Endothelial cell of umbilical vein (primary cell): ENCODE measurements at regions not wholly inside any gene's neighbourhood (a gene's known extent, or its start where the extent isn't known, plus 50 kb on each side); places are given as distances from the start of the nearest gene placed in this dataset.

Experiments
- BruUV-seq: library from RNA; stranded (reverse); fragments of 400-500 nt; replicated peaks from 2 replicates; lab custom pipeline; 2021; lab: Mats Ljungman, UMichigan
- CTCF ChIA-PET: fragments of 300-600, 350-600 bp; sonication (Branson Sonifier 250); formaldehyde crosslinking; loops from one replicate; lab custom pipeline; 2021; ENCODE audit warnings: antibody characterized with exemption, inconsistent platforms; lab: Charles Lee
- POLR2A ChIA-PET: fragments of 300-600, 350-600 bp; sonication (Branson Sonifier 250); formaldehyde crosslinking; loops from one replicate; lab custom pipeline; 2021; ENCODE audit warnings: antibody characterized with exemption, inconsistent platforms; lab: Charles Lee
- DNase-seq: peaks from one replicate; pipeline ENCODE4 v3.0.0-alpha.2; 2011; ENCODE audit warnings: low read depth, low spot score
- FAIRE-seq: peaks from 2 replicates; lab custom pipeline; 2011; peaks lifted over from hg19 to GRCh38; lab: Jason Lieb, UNC
- H2AFZ ChIP-seq: 2 replicates; pipeline ENCODE4 v1.6.0; 2012; ENCODE audit warnings: low read depth, low read length, control low read depth, inconsistent platforms
- H3K27ac ChIP-seq: 2 replicates; pipeline ENCODE4 v1.5.1; 2011; ENCODE audit warnings: low read depth, mild to moderate bottlenecking, control low read depth, low read length, moderate library complexity; ENCODE audit not compliant: insufficient read depth
- H3K27me3 ChIP-seq, 2 experiments: 2 replicates each; pipeline versions ENCODE4 v1.6.0 to v1.6.1; 2011; ENCODE audit warnings: low read length in 2 of 2, mixed read lengths in 1 of 2; ENCODE audit not compliant: control insufficient read depth in 2 of 2, insufficient read depth in 2 of 2
- H3K36me3 ChIP-seq, 2 experiments: 2 replicates in 1 of 2; 3 replicates in 1 of 2; pipeline ENCODE4 v1.5.1; 2011; ENCODE audit warnings: low read length in 2 of 2, mild to moderate bottlenecking in 1 of 2, moderate library complexity in 1 of 2; ENCODE audit not compliant: control insufficient read depth in 2 of 2, insufficient read depth in 2 of 2; ENCODE audit errors: extremely low read depth in 1 of 2
- H3K4me1 ChIP-seq: 3 replicates; pipeline ENCODE4 v1.5.1; 2011; ENCODE audit warnings: mild to moderate bottlenecking, low read length; ENCODE audit not compliant: control insufficient read depth, insufficient read depth; ENCODE audit errors: extremely low read depth
- H3K4me2 ChIP-seq: 2 replicates; pipeline ENCODE4 v1.6.1; 2011; ENCODE audit warnings: low read length, control low read depth, mixed read lengths; ENCODE audit not compliant: insufficient read depth
- H3K4me3 ChIP-seq, 3 experiments: fragments of 200-600 bp in 1 of 3; sonication (generic), shearing (Covaris generic) in 1 of 3; replicated peaks in 1 of 3; 2 replicates each; pipeline ENCODE4 v1.5.1; 2011 to 2016; ENCODE audit warnings: control low read depth in 3 of 3, low read length in 3 of 3, mild to moderate bottlenecking in 2 of 3, inconsistent platforms in 1 of 3, low read depth in 1 of 3, moderate library complexity in 1 of 3; ENCODE audit not compliant: insufficient read depth in 1 of 3
- H3K79me2 ChIP-seq: 2 replicates; pipeline ENCODE4 v1.6.0; 2012; ENCODE audit warnings: low read length, inconsistent platforms; ENCODE audit not compliant: control insufficient read depth, insufficient read depth
- H3K9ac ChIP-seq: replicated peaks from 2 replicates; pipeline ENCODE3; 2011; ENCODE audit warnings: low read length, control low read depth; ENCODE audit not compliant: insufficient read depth; ENCODE audit errors: extremely low read depth
- H3K9me1 ChIP-seq: replicated peaks from 3 replicates; pipeline ENCODE4 v1.6.0; 2011; ENCODE audit warnings: mild to moderate bottlenecking, low read length; ENCODE audit not compliant: control insufficient read depth, insufficient read depth; ENCODE audit errors: extremely low read depth
- H3K9me3 ChIP-seq: replicated peaks from 2 replicates; pipeline ENCODE4 v1.5.1; 2012; ENCODE audit warnings: low read length, inconsistent platforms; ENCODE audit not compliant: control insufficient read depth, insufficient read depth
- H4K20me1 ChIP-seq: replicated peaks from 2 replicates; pipeline ENCODE3; 2011; ENCODE audit warnings: mild to moderate bottlenecking, low read length; ENCODE audit not compliant: control insufficient read depth, insufficient read depth; ENCODE audit errors: extremely low read depth
- CTCF ChIP-seq, 2 donors: IDR thresholded peaks; 1 replicate in 1 of 2; 2 replicates in 1 of 2; pipeline ENCODE4 v1.5.1; 2011; ENCODE audit warnings: low read length in 2 of 2, mild to moderate bottlenecking in 2 of 2, moderate library complexity in 2 of 2, control low read depth in 1 of 2, inconsistent platforms in 1 of 2, low read depth in 1 of 2; ENCODE audit not compliant: insufficient read depth in 1 of 2; ENCODE audit errors: extremely low read depth in 1 of 2
- EZH2 ChIP-seq: IDR thresholded peaks from 2 replicates; pipeline ENCODE4 v1.6.1; 2012; ENCODE audit warnings: borderline replicate concordance, low read depth, mild to moderate bottlenecking, moderate library complexity, low read length, inconsistent platforms; ENCODE audit not compliant: severe bottlenecking
- FOS ChIP-seq: IDR thresholded peaks from 2 replicates; pipeline ENCODE4 v1.6.1; 2011; ENCODE audit warnings: mild to moderate bottlenecking, low read length, moderate library complexity, borderline replicate concordance; ENCODE audit not compliant: insufficient read depth
- GATA2 ChIP-seq: IDR thresholded peaks from 2 replicates; pipeline ENCODE4 v1.7.0; 2011; ENCODE audit warnings: low read depth, mild to moderate bottlenecking, moderate library complexity, mixed read lengths, low read length; ENCODE audit not compliant: insufficient read length, insufficient read depth
- MYC ChIP-seq: IDR thresholded peaks from one replicate; pipeline ENCODE4 v1.6.1; 2011; ENCODE audit warnings: mild to moderate bottlenecking, low read depth, low read length
- POLR2A ChIP-seq: IDR thresholded peaks from 2 replicates; pipeline ENCODE4 v1.6.1; 2012; ENCODE audit warnings: low read depth, mild to moderate bottlenecking, control low read depth, low read length
- POLR2AphosphoS5 ChIP-seq: IDR thresholded peaks from 2 replicates; pipeline ENCODE4 v1.6.1; 2012; ENCODE audit warnings: low read depth, mild to moderate bottlenecking, control low read depth, low read length, moderate library complexity; ENCODE audit not compliant: insufficient read depth
- dilution Hi-C: fragments of 300-500 bp; cut with MboI; formaldehyde crosslinking; loops from one replicate; pipeline ENCODE4 v1.15.0; 2019; ENCODE audit warnings: low sequenced_read_pairs; ENCODE audit not compliant: extremely low pct_ligation_motif_present
- intact Hi-C: fragments of 100-400 bp; cut with micrococcal nuclease; formaldehyde crosslinking; loops from one replicate; pipeline ENCODE4 v1.10.0; 2022

GRCh38 chr9:115980976-115981375 lies 172.6 kb upstream of the PAPPA start:
- H3K9me3 ChIP-seq = no peaks in the 10 kb centered on the region
- H3K4me3 ChIP-seq = no peak overlapping the region
- no peaks in the 10 kb centered on the region for H3K27me3 ChIP-seq
- ChIA-PET POLR2A (no interaction called here), CTCF (no interaction called here)
- no peaks in the 10 kb centered on the region for H3K36me3 ChIP-seq
- DNase-seq (no peak), FAIRE-seq (no peak)
- no TSS peak for BruUV-seq
- TF ChIP-seq POLR2A (no peak), FOS (no peak), GATA2 (no peak), EZH2 (no peak)
- intact Hi-C loops (no loop called here), dilution Hi-C loops (no loop called here)
- no peaks in the 10 kb centered on the region for H3K79me2 ChIP-seq
- no peak overlapping the region for H2AFZ ChIP-seq
- no peak overlapping the region for H3K4me2 ChIP-seq
- H3K27ac ChIP-seq = no peak overlapping the region
- H3K9me1 ChIP-seq = no peaks in the 10 kb centered on the region
- H3K9ac ChIP-seq = no peak overlapping the region
- H4K20me1 ChIP-seq = no peaks in the 10 kb centered on the region
- no peaks in the 10 kb centered on the region for H3K4me1 ChIP-seq

GRCh38 chr9:115983366-115983765 lies 170.2 kb upstream of the PAPPA start:
- no peaks in the 10 kb centered on the region for H4K20me1 ChIP-seq
- no peaks in the 10 kb centered on the region for H3K79me2 ChIP-seq
- H3K4me3 ChIP-seq = no peak overlapping the region
- no peaks in the 10 kb centered on the region for H3K9me3 ChIP-seq
- ChIA-PET POLR2A (no interaction called here), CTCF (no interaction called here)
- no TSS peak for BruUV-seq
- H3K4me2 ChIP-seq = no peak overlapping the region
- H3K36me3 ChIP-seq = no peaks in the 10 kb centered on the region
- H3K27me3 ChIP-seq = no peaks in the 10 kb centered on the region
- no peak overlapping the region for H3K9ac ChIP-seq
- intact Hi-C loops = no loop called here
- FAIRE-seq (no peak), DNase-seq (no peak)
- dilution Hi-C loops = no loop called here
- no peak overlapping the region for H2AFZ ChIP-seq
- H3K4me1 ChIP-seq = no peaks in the 10 kb centered on the region
- H3K27ac ChIP-seq = no peak overlapping the region
- no peaks in the 10 kb centered on the region for H3K9me1 ChIP-seq
- TF ChIP-seq POLR2A (no peak), CTCF (IDR thresholded peaks at IDR 0.05; ENCODE audit: extremely low read depth in 1 of 2, insufficient read depth in 1 of 2, low read depth in 1 of 2, low read length in 2 of 2) (no peak), EZH2 (no peak), MYC (no peak), FOS (no peak), GATA2 (no peak), POLR2AphosphoS5 (no peak)
